IMR-90 (cell line): ENCODE measurements at regions not wholly inside any gene's neighbourhood (a gene's known extent, or its start where the extent isn't known, plus 50 kb on each side); places are given as distances from the start of the nearest gene placed in this dataset.

ENCODE experiments used
- ATAC-seq: fragments of 200-7000 bp; cut with Tn5 transposase; 2 replicates; pipeline ENCODE4 v1.9.1; 2020; ENCODE audit warnings: low read depth, mild to moderate bottlenecking, moderate library complexity
- BruUV-seq: library from RNA; stranded (reverse); fragments of 400-500 nt; replicated peaks from 2 replicates; lab custom pipeline; 2021; lab: Mats Ljungman, UMichigan
- CTCF ChIA-PET: fragments of 300-600 bp; formaldehyde crosslinking; extraction: SDS; loops from one replicate; lab custom pipeline; 2021; ENCODE audit warnings: antibody characterized with exemption; lab: Yijun Ruan, JAX
- POLR2A ChIA-PET: fragments of 300-600 bp; sonication (Branson Sonifier 250); formaldehyde crosslinking; loops from one replicate; lab custom pipeline; 2022; ENCODE audit warnings: antibody characterized with exemption; ENCODE audit not compliant: unreplicated experiment; lab: Charles Lee
- DNase-seq: peaks from one replicate; pipeline ENCODE4 v3.0.0; 2013
- H2AFZ ChIP-seq: replicated peaks from 2 replicates; pipeline ENCODE3; 2013; ENCODE audit warnings: low read length, mild to moderate bottlenecking; ENCODE audit not compliant: poor library complexity
- H2AK5ac ChIP-seq: 2 replicates; pipeline ENCODE4 v1.6.1; 2013; ENCODE audit warnings: low read depth, low read length, inconsistent platforms
- H2AK9ac ChIP-seq: replicated peaks from 2 replicates; pipeline ENCODE3; 2013; ENCODE audit warnings: mild to moderate bottlenecking, low read depth, low read length, moderate library complexity; ENCODE audit not compliant: poor library complexity
- H2BK120ac ChIP-seq: 2 replicates; pipeline ENCODE4 v1.6.1; 2013; ENCODE audit warnings: low read depth, low read length, inconsistent platforms
- H2BK15ac ChIP-seq: 3 replicates; pipeline ENCODE4 v1.6.1; 2013; ENCODE audit warnings: low read depth, low read length, inconsistent platforms
- H2BK20ac ChIP-seq: 2 replicates; pipeline ENCODE4 v1.6.1; 2013; ENCODE audit warnings: low read depth, mild to moderate bottlenecking, inconsistent platforms, low read length, moderate library complexity
- H2BK5ac ChIP-seq: 2 replicates; pipeline ENCODE4 v1.6.1; 2013; ENCODE audit warnings: mild to moderate bottlenecking, low read depth, low read length, inconsistent platforms; ENCODE audit not compliant: poor library complexity, severe bottlenecking
- H3K14ac ChIP-seq: replicated peaks from 2 replicates; pipeline ENCODE4 v1.6.1; 2013; ENCODE audit warnings: low read depth, low read length, inconsistent platforms
- H3K18ac ChIP-seq: 2 replicates; pipeline ENCODE4 v1.6.1; 2013; ENCODE audit warnings: low read depth, low read length, control low read depth
- H3K23ac ChIP-seq: 2 replicates; pipeline ENCODE4 v1.6.1; 2013; ENCODE audit warnings: low read depth, low read length, inconsistent platforms
- H3K27ac ChIP-seq: 2 replicates; pipeline ENCODE4 v1.5.1; 2013; ENCODE audit warnings: mild to moderate bottlenecking, control low read depth, low read length; ENCODE audit not compliant: insufficient read depth
- H3K27me3 ChIP-seq: 2 replicates; pipeline ENCODE4 v1.6.1; 2013; ENCODE audit warnings: low read length; ENCODE audit not compliant: control insufficient read depth, insufficient read depth
- H3K36me3 ChIP-seq: 2 replicates; pipeline ENCODE4 v1.6.1; 2013; ENCODE audit warnings: low read length, mixed read lengths; ENCODE audit not compliant: control insufficient read depth, insufficient read depth
- H3K4ac ChIP-seq: 2 replicates; pipeline ENCODE4 v1.6.1; 2013; ENCODE audit warnings: low read depth, low read length, inconsistent platforms
- H3K4me1 ChIP-seq: 2 replicates; pipeline ENCODE4 v1.6.1; 2013; ENCODE audit warnings: low read length, mixed read lengths; ENCODE audit not compliant: control insufficient read depth, insufficient read depth
- H3K4me2 ChIP-seq: 2 replicates; pipeline ENCODE4 v1.6.1; 2013; ENCODE audit warnings: low read depth, mild to moderate bottlenecking, control low read depth, low read length, moderate library complexity
- H3K4me3 ChIP-seq: 2 replicates; pipeline ENCODE4 v1.5.1; 2013; ENCODE audit warnings: low read depth, mild to moderate bottlenecking, control low read depth, low read length, moderate library complexity; ENCODE audit not compliant: insufficient read depth
- H3K56ac ChIP-seq: 2 replicates; pipeline ENCODE4 v1.6.1; 2013; ENCODE audit warnings: low read length, inconsistent platforms; ENCODE audit not compliant: insufficient read depth; ENCODE audit errors: extremely low read depth
- H3K79me1 ChIP-seq, 2 experiments: 2 replicates each; pipeline ENCODE4 v1.6.1; 2013; ENCODE audit warnings: low read length in 2 of 2, inconsistent platforms in 1 of 2, low read depth in 1 of 2
- H3K9ac ChIP-seq: 2 replicates; pipeline ENCODE4 v1.6.1; 2013; ENCODE audit warnings: low read depth, low read length, control low read depth
- H3K9me1 ChIP-seq: 2 replicates; pipeline ENCODE4 v1.6.1; 2013; ENCODE audit warnings: low read length, inconsistent platforms; ENCODE audit not compliant: insufficient read depth
- H3K9me3 ChIP-seq: 2 replicates; pipeline ENCODE4 v1.6.1; 2013; ENCODE audit warnings: low read length; ENCODE audit not compliant: control insufficient read depth, insufficient read depth
- H4K20me1 ChIP-seq: 2 replicates; pipeline ENCODE4 v1.6.1; 2013; ENCODE audit warnings: low read length, inconsistent platforms; ENCODE audit not compliant: insufficient read depth
- H4K5ac ChIP-seq: 2 replicates; pipeline ENCODE4 v1.6.1; 2013; ENCODE audit warnings: mild to moderate bottlenecking, low read depth, low read length, control low read depth
- H4K8ac ChIP-seq, 2 experiments: 2 replicates each; pipeline ENCODE4 v1.6.1; 2013; ENCODE audit warnings: low read depth in 2 of 2, low read length in 2 of 2, control low read depth in 1 of 2, inconsistent platforms in 1 of 2
- H4K91ac ChIP-seq: 2 replicates; pipeline ENCODE4 v1.6.1; 2013; ENCODE audit warnings: low read depth, low read length, inconsistent platforms; ENCODE audit not compliant: insufficient read depth
- BHLHE40 ChIP-seq: fragments of 150-350 bp; IDR thresholded peaks from 2 replicates; pipeline ENCODE4 v1.6.1; 2016; ENCODE audit warnings: mild to moderate bottlenecking, low read depth, low read length
- CEBPB ChIP-seq: IDR thresholded peaks from 2 replicates; pipeline ENCODE4 v1.6.1; 2012; ENCODE audit warnings: low read depth, low read length, improper control_type of control experiment
- CHD1 ChIP-seq: IDR thresholded peaks from 2 replicates; pipeline ENCODE4 v1.6.1; 2012; ENCODE audit warnings: low read depth, low read length, improper control_type of control experiment
- FOS ChIP-seq: fragments of 150-350 bp; IDR thresholded peaks from 2 replicates; pipeline ENCODE4 v1.6.1; 2016; ENCODE audit warnings: low read depth, low read length
- MAFK ChIP-seq: IDR thresholded peaks from 2 replicates; pipeline ENCODE4 v1.6.1; 2012; ENCODE audit warnings: low read depth, low read length, improper control_type of control experiment
- MAZ ChIP-seq: IDR thresholded peaks from 2 replicates; pipeline ENCODE4 v1.6.1; 2012; ENCODE audit warnings: low read depth, mild to moderate bottlenecking, low read length, improper control_type of control experiment, moderate library complexity, borderline replicate concordance
- MXI1 ChIP-seq: IDR thresholded peaks from 2 replicates; pipeline ENCODE4 v1.6.1; 2012; ENCODE audit warnings: low read depth, mild to moderate bottlenecking, low read length, moderate library complexity, borderline replicate concordance
- NFE2L2 ChIP-seq: fragments of 150-350 bp; IDR thresholded peaks from 2 replicates; pipeline ENCODE4 v1.6.1; 2016; ENCODE audit warnings: low read depth, mild to moderate bottlenecking, low read length
- POLR2A ChIP-seq: IDR thresholded peaks from 2 replicates; pipeline ENCODE4 v1.6.1; 2012; ENCODE audit warnings: mild to moderate bottlenecking, low read depth, low read length
- RAD21 ChIP-seq: IDR thresholded peaks from 2 replicates; pipeline ENCODE4 v1.6.1; 2012; ENCODE audit warnings: low read length, improper control_type of control experiment
- RCOR1 ChIP-seq: IDR thresholded peaks from 2 replicates; pipeline ENCODE4 v1.6.1; 2012; ENCODE audit warnings: mild to moderate bottlenecking, low read length, improper control_type of control experiment; ENCODE audit not compliant: insufficient replicate concordance
- SMC3 ChIP-seq: fragments of 150-350 bp; IDR thresholded peaks from 2 replicates; pipeline ENCODE4 v1.6.1; 2016; ENCODE audit warnings: low read depth, mild to moderate bottlenecking, antibody characterized with exemption, low read length, moderate library complexity
- WGBS, 2 experiments: methylation state at CpG; one replicate each; pipeline versions ENCODE4 v1.1.5 to v1.1.7; 2013; ENCODE audit warnings: missing lambda C conversion rate in 2 of 2; ENCODE audit not compliant: insufficient read length in 1 of 2; ENCODE audit errors: extremely low coverage in 2 of 2; 5-methylcytosine and 5-hydroxymethylcytosine counted together
- dilution Hi-C: fragments of 300-500 bp; cut with HindIII; formaldehyde crosslinking; loops from one replicate; pipeline ENCODE4 v1.14.3; 2018; ENCODE audit warnings: low sequenced_read_pairs; ENCODE audit not compliant: unreplicated experiment
- in situ Hi-C: fragments of 300-500 bp; cut with MboI; formaldehyde crosslinking; loops from 3 replicates; pipeline ENCODE4 v1.14.3; 2019; ENCODE audit warnings: low sequenced_read_pairs, inconsistent platforms, mixed read lengths
- intact Hi-C: fragments of 100-400 bp; cut with micrococcal nuclease; formaldehyde crosslinking; loops from 2 replicates; pipeline ENCODE4 v1.10.0; 2022
- TF ChIP-seq, protein P1 (sequence below): conservative IDR thresholded peaks from 2 replicates; pipeline ENCODE4 v1.5.1; 2012; ENCODE audit warnings: mild to moderate bottlenecking, low read depth, low read length, improper control_type of control experiment

DNA sequence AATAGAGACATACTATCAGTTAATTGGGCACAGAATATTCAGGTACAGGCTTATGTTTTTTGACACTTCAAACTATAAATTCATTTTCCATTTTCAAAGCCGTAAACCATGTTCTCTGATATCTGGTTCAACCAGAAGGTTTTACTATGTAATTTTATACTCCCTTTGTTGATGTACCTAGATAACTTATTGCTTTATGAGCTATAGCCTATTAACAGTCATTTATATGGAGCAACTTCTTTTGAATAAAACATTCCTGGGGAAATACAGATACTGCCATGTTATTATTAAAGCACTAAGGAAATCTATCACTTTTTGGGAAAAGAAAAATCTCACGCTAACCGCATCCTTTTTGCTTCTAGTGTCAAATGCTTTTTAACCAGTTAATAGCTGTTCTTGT, 505.6 kb downstream of the PYDC2 start:
- Histone ChIP-seq H3K4me2 (no peak overlapping the region), H3K23ac (no peak overlapping the region), H3K56ac (no peak overlapping the region), H3K27me3 (no peaks in the 10 kb centered on the region), H3K9ac (no peak overlapping the region), H2BK120ac (no peak overlapping the region), H3K9me3 (peaks cover 3% of the 10 kb centered on the region; the same call in 1 of the 2 replicates), H2BK15ac (no peak overlapping the region), H4K5ac (no peak overlapping the region), H4K8ac (no peak overlapping the region), H3K4me1 (no peaks in the 10 kb centered on the region), H4K91ac (no peak overlapping the region), H3K14ac (no peak overlapping the region), H2AK9ac (no peak overlapping the region), H3K79me1 (no peaks in the 10 kb centered on the region), H3K9me1 (no peaks in the 10 kb centered on the region), H3K36me3 (no peaks in the 10 kb centered on the region), H3K18ac (no peak overlapping the region), H2AFZ (no peak overlapping the region), H2AK5ac (no peak overlapping the region), H3K27ac (no peak overlapping the region), H2BK20ac (no peak overlapping the region), H3K4me3 (no peak overlapping the region), H4K20me1 (no peaks in the 10 kb centered on the region), H3K4ac (no peak overlapping the region), H2BK5ac (no peak overlapping the region)
- in situ Hi-C loops, result no loop called here
- no peak for DNase-seq
- ATAC-seq, result no peak
- no CpG with 5 or more reads among the region's 3 CpGs for WGBS, 2 experiments
- TF ChIP-seq, protein P1, sequence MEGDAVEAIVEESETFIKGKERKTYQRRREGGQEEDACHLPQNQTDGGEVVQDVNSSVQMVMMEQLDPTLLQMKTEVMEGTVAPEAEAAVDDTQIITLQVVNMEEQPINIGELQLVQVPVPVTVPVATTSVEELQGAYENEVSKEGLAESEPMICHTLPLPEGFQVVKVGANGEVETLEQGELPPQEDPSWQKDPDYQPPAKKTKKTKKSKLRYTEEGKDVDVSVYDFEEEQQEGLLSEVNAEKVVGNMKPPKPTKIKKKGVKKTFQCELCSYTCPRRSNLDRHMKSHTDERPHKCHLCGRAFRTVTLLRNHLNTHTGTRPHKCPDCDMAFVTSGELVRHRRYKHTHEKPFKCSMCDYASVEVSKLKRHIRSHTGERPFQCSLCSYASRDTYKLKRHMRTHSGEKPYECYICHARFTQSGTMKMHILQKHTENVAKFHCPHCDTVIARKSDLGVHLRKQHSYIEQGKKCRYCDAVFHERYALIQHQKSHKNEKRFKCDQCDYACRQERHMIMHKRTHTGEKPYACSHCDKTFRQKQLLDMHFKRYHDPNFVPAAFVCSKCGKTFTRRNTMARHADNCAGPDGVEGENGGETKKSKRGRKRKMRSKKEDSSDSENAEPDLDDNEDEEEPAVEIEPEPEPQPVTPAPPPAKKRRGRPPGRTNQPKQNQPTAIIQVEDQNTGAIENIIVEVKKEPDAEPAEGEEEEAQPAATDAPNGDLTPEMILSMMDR, result no peak
- no peak for TF ChIP-seq NFE2L2
- no peak for TF ChIP-seq MAZ
- no peak for TF ChIP-seq RAD21
- TF ChIP-seq CHD1, result no peak
- TF ChIP-seq SMC3, result no peak
- no peak for TF ChIP-seq POLR2A
- no peak for TF ChIP-seq MXI1
- no peak for TF ChIP-seq MAFK
- no peak for TF ChIP-seq FOS
- TF ChIP-seq CEBPB, result no peak
- no peak for TF ChIP-seq RCOR1
- TF ChIP-seq BHLHE40, result no peak
- POLR2A ChIA-PET, result no interaction called here
- BruUV-seq, result no TSS peak
- dilution Hi-C loops, result no loop called here
- CTCF ChIA-PET, result no interaction called here
- intact Hi-C loops, result no loop called here
